Activated CD4-positive, CD25-positive, alpha-beta regulatory T cell treated with anti-CD3 and anti-CD28 coated beads, Interleukin-2, amount 50 U/mL, for 24 hours (primary cell): ENCODE measurements at regions not wholly inside any gene's neighbourhood (a gene's known extent, or its start where the extent isn't known, plus 50 kb on each side); places are given as distances from the start of the nearest gene placed in this dataset.

Experiments
- ATAC-seq, 2 donors: fragments of 150-1000 bp; cut with Tn5 transposase; one replicate each; pipeline ENCODE4 v1.10.0; 2021; ENCODE audit warnings: mild to moderate bottlenecking in 1 of 2, moderate library complexity in 1 of 2

DNA sequence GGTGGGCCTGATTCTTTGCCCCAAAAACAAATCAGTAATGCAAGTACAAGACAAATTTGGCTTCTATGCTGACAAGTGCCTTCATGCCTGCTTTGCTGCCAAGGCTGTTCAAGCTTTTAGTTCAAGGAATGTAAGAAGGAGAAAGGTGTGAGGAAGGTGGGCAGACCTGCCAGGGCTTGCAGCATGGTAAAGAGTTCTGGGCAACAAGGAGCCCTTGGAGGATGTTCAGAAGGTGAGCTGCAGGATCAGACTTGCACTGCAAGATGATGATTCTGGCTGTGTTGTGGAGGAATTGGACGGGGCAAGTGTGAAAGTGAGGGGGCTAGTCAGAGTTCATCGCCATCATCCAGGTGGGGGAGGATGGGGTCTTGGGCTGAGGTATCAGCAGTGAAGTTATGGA is 167.9 kb downstream of the NUAK1 start:
- ATAC-seq: no peak

DNA sequence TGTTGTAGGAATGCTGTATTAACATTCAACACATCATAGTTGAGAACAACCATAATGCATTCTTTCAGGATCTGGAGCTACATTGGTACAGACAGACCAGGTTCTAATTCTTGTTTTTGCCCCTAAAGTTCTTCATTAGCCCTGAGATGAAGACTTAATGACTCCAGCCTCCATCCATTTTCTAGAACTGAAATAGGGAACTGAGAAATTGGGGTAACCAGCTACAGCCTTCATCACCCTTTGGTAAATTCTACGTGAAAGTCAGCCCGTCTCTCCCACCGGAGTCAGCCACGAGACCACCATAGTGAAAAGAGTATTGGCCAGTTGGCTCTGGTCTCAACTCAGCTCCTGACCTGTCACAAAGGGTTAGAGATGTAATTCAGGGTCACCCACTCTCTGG is 164.0 kb downstream of the NUAK1 start:
- ATAC-seq: no peak

DNA sequence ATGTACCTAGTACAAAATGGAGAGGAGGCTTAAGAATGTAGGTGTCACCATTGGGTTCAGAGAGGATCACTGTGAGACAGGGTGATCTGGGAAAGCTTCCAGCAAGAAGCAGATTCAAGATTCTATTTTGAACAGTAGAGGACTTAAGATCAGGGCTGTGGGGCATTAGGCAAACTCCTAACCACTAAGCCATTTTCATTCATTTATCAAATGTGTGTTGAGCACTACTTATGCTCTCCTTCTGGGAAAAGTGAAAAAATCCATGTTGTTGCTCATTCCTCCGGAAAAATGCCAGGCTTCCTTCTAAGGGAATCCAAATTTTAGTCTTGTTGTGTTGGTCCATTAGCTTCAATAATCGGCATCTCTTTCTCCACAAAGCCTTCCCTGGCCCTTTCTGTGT is 163.4 kb downstream of the NUAK1 start:
- ATAC-seq: no peak

GRCh38 chr12:105977236-105977635 is 161.5 kb downstream of the NUAK1 start:
- no peak for ATAC-seq

GRCh38 chr12:105977652-105978051 is 161.1 kb downstream of the NUAK1 start:
- ATAC-seq: no peak

GRCh38 chr12:105978276-105978675 is 160.5 kb downstream of the NUAK1 start:
- no peak for ATAC-seq

DNA sequence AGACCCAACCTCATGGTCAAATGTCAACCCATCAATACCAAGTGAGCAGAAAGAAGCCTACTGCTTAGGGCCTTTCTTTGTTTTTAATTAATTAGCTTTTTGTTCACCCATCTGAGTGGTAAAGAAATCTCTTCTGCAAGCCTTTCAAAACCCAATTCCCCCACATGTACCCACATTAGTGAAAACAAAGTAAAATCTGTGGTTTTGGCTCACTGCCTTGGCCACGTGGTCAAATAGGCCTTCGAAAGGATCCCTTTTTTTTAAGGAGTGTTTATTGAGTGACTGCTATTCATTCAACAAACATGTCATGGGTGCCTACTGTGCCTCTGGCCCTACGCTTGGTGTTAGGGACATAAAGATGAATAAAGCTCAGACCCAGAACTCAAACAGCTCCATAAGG is 160.1 kb downstream of the NUAK1 start:
- ATAC-seq: no peak

- ATAC-seq: no peak
Measured at GRCh38 chr12:105980085-105980484, 158.7 kb downstream of the NUAK1 start.

DNA sequence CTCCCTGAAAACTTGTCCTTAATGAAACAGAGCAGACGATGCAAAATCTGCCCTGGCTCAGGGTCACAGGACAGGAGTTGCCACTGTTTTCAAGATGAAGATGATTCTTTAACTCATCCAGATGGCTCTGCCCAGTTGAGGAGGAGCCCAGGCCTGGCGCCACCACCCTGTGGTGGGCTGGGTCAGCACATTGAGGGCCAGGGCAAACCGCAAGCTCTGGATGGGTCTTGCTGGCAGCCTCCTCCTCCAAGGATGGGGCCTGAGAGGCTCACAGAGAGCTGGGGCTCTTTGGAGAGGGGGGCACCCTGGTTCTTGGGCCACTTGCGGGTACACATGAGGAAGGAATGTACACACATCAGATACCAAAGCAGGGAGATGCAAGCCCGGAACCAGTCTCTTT is 158.2 kb downstream of the NUAK1 start:
- no peak for ATAC-seq

DNA sequence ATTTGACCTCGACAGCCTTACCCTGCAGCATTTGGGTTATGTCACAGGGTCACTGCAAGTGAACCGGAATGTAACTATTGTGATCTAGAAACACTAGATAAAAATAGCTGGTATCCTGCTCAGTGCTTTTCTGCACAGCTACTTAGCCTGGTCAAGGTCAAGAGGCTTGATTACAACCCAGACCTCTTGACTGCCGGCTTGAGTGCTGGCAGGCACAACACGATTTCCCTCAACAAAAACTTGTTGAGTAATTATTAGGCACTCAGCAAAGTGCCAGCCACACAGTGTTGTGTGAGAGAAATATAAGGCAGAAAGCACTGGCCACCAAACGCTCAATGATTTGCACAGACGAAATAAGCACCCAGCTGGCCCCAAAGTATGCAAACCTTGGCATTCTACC is 156.7 kb downstream of the NUAK1 start:
- no peak for ATAC-seq

DNA sequence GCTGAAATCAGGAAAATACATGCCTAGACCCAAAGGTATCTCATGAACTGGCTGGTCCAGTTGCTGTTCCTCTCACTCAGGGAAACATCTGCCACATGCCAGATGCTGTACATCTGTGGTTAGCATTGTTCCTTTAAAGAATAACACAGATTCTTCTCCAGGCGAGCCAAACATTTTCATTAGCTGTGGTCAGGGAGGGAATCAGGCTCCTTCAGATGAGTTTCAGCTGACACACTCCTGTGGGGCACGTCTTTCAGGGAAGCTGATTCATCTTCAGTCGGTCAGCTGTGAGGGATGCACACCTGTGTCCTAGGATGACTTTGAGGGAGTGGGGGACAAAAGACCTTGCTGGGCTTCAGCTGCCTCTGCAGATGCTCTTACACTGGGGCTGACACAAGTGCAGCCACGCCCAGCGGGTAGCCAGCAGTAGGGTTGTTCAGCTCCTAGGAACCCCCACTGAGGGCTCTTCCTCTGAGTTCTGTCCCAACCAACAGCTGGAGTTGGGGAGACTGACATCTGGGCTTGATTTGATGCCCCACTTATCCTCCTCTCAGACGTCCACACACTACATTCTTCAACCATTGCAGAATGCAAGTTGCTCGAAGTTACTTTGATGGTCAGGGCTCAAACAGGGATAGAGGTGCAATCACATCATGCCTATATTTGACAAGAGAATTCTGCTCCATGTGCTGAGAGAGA is 155.0 kb downstream of the NUAK1 start:
- no peak for ATAC-seq

GRCh38 chr12:105985383-105985782 is 153.4 kb downstream of the NUAK1 start:
- ATAC-seq: no peak

DNA sequence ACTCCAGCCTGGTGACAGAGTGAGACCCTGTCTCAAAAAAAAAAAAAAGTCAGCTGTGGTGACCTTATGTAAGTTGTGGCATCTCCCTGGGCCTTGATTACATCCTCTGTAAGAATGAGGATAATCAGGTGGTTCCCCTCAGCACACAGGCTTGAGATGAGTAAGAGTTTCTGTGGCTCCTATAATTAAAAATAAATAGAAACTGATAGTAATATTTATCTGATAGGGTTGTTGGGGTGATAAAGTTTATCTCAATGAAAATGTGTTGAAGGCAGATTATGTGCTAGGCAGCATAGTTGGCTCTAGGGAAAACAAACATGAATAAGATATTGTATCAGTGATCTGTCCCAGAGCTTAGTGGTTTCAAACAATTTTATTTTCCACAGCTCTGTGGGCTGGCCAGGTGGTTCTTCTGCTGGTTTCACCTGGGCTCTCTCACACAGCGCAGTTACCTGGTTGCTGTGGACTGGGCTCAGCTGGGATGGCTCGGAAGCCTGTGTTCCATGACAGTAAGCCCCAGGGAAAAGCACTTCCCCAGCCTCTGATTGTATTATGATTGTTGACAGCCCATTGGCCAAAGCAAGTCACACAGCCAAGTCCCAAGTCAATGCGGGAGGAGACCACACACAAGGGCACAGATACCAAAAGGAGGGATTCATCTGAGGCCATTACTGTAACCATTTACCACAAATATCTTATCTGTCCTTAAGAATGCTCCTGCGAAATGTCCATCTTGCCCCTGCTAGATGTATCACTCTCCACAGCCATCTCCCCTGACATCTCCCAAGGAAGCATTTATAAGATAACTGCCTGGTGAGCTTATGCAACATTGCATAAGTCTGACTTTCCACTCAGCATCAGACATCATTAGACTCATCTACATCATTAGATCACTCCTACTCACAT is 151.7 kb downstream of the NUAK1 start:
- ATAC-seq: peak in 1 of 2 donors; percentile 36

GRCh38 chr12:105987685-105988035 is 151.1 kb downstream of the NUAK1 start:
- ATAC-seq: no peak

GRCh38 chr12:105992849-105993740 is 145.7 kb downstream of the NUAK1 start:
- no peak for ATAC-seq

DNA sequence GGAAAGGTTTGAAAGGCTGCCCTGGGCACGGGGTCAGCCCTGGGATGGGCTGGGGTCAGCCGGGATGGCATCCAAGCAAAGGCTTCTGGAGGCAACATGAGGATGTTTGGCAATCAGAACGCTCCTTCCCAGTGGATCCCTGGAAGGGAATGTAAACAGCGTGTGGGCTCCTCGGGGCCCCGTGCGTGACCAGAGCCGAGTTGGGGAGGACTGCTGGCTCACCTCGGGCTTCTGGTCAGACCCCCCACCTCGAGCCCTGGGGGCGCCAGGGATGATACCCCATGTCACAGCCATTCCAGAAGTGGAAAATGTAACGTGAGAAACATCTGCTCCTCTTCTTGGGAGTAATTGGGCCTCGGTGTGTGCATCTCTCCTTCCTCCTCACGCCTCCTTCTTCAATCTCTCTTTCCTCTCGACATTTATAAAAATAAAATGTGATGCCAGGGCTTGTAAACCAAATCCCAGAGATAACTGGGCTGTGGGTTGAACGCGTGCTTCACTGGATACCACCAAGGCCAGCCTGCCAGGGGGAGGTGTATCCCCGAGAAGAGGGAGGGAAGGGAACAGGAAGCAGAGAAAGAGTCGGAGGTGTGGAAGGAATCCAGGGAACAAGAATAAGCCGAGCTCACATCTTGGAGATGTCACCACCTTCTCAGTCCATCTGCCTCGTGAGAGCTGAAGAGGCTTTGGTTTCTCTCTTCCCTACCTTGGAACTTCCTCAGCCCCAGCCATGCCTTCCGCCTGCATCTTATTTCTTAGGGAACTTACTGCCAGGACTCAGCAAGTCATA is 144.8 kb downstream of the NUAK1 start:
- ATAC-seq: no peak

DNA sequence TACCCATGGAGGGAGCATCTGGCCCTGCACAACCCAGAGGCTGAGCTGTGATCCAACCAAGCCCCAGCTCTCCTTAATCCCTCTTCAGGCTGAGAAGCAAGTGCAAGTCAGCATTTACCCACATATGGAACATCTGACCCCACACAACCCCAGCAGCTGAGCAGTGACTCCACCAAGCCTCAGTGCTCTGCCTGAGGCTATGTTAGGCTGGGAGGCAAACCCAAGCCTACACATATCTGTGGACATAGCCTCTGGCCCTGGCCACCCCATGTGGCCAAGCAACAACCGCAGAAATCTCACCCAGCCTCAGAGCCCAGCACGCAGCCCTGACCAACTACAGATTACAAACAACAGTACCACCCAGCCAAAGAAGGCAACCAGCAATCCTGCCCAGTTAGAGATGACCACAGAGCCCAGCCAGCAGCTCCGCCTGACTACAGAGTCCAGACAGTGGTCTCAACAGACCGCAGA is 142.8 kb downstream of the NUAK1 start:
- ATAC-seq: no peak

DNA sequence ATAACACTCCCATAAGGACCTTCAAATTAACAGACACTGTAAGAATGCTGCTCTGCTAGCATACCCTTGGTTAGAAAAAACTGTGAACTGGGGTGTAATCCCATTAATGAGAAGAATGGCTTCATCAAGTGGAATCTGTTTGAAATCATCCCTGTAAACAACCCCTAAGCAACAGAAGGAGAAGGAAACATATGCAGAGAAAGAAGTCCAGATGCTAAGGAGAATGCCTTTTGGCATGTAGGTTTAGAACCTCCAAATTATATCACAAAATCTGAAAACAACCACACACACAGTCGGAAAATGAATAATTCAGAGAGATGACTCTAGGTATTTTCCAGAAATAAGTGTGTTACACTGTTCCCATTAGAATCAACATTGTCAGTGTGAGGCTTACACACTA is 140.2 kb downstream of the NUAK1 start:
- no peak for ATAC-seq

- ATAC-seq: no peak
Measured at GRCh38 chr12:106000382-106001104, 138.2 kb downstream of the NUAK1 start.

- ATAC-seq: no peak
Measured at GRCh38 chr12:106001105-106001836, 137.5 kb downstream of the NUAK1 start.

GRCh38 chr12:106001837-106002218 is 136.9 kb downstream of the NUAK1 start:
- no peak for ATAC-seq
